HL-60 (cell line): ENCODE measurements at regions not wholly inside any gene's neighbourhood (a gene's known extent, or its start where the extent isn't known, plus 50 kb on each side); places are given as distances from the start of the nearest gene placed in this dataset.

Experiments
- DNase-seq, 2 experiments: peaks; one replicate each; pipeline ENCODE4 v3.0.0-alpha.2; 2010 to 2020; ENCODE audit warnings: low read depth in 1 of 2, low spot score in 1 of 2
- H3K27ac ChIP-seq: fragments of 250-450 bp; sonication (Bioruptor Pico); replicated peaks from 2 replicates; pipeline ENCODE4 v1.5.1; 2020; ENCODE audit warnings: mild to moderate bottlenecking, moderate library complexity
- H3K27me3 ChIP-seq: fragments of 250-450 bp; sonication (Bioruptor Pico); 2 replicates; pipeline ENCODE4 v1.5.1; 2021; ENCODE audit warnings: mild to moderate bottlenecking, moderate library complexity; ENCODE audit not compliant: insufficient read depth, poor library complexity, severe bottlenecking
- H3K4me3 ChIP-seq: replicated peaks from 2 replicates; pipeline ENCODE4 v1.5.1; 2011; ENCODE audit warnings: mild to moderate bottlenecking, control low read depth, low read length; ENCODE audit not compliant: insufficient read depth
- CTCF ChIP-seq: IDR thresholded peaks from one replicate; pipeline ENCODE4 v1.5.1; 2011; ENCODE audit warnings: low read length, control low read depth, inconsistent platforms; ENCODE audit not compliant: insufficient read depth
- GABPA ChIP-seq: IDR thresholded peaks from 2 replicates; pipeline ENCODE4 v1.6.1; 2012; ENCODE audit warnings: low read depth
- POLR2AphosphoS5 ChIP-seq: IDR thresholded peaks from 2 replicates; pipeline ENCODE4 v1.6.1; 2012; ENCODE audit warnings: low read depth
- REST ChIP-seq: IDR thresholded peaks from 2 replicates; pipeline ENCODE4 v1.6.1; 2012; ENCODE audit warnings: low read depth; ENCODE audit not compliant: insufficient replicate concordance
- SPI1 ChIP-seq: IDR thresholded peaks from 2 replicates; pipeline ENCODE4 v1.6.1; 2012; ENCODE audit warnings: low read depth, mild to moderate bottlenecking, borderline replicate concordance

DNA sequence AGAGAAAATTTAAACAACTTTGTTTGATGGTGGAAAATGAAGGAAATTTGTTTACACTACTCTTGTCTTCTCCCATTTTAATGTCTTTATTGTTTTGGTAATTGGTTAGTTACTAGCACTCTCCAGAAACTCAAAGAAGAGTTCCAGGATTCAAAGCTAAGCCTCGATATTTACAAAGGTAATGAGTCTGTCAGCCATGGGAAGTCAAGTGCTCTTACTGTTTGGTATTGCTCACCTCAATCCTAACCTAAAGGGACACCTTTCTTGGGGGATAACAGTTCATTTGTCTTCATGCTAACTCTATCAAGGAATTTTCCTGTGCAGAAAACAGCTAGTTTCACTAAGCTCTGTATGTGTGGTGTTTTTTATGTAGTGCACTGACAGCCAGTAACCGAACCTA is 222.9 kb upstream of the LMO3 start:
- Histone ChIP-seq H3K27me3 (no peaks in the 10 kb centered on the region), H3K4me3 (no peak overlapping the region), H3K27ac (no peak overlapping the region)
- DNase-seq = no peak
- TF ChIP-seq SPI1 (no peak), REST (no peak), CTCF (no peak), POLR2AphosphoS5 (no peak), GABPA (no peak)

DNA sequence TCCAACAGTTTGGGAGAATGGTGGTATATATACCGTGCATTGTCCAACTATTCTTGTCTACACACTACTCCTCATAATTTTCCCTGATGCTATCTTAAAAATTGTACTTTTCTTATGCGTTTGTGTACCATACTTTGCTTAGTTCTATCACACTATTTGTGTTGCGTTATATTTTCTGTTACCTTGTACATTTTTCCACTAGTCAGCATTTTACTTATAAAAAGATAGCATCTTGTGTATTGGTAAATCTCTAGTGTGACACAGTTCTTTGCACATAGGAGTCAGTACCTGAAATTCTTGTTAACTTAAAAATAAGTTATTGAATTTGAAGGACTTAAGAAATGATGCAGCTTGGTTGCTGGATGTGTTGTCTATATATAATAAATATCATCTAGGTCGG is 201.8 kb upstream of the LMO3 start:
- no peak for DNase-seq
- TF ChIP-seq CTCF = no peak
- no peak for TF ChIP-seq POLR2AphosphoS5
- no peak overlapping the region for H3K4me3 ChIP-seq

DNA sequence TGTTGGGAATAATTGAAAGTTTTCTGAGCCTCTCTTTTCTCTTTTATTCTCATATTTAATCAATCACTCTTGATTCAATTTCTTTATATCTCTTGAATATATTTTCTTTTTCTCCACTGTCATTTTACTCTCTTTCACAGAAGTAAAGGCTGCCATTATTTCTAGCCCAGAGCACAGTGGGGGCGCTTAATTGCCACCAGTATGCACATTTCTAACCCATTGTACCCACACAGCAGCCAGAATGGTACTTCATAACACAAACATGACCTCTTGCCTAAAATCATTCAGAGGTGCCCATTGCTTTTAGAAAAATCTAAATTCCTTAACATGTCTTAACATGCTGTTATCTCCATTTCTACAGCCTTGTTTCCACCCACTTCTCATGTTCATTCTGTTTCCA is 190.2 kb upstream of the LMO3 start:
- H3K27ac ChIP-seq = no peak overlapping the region
- no peak for DNase-seq
- no peaks in the 10 kb centered on the region for H3K27me3 ChIP-seq
- TF ChIP-seq CTCF (no peak), SPI1 (no peak), GABPA (no peak), POLR2AphosphoS5 (no peak), REST (no peak)
- no peak overlapping the region for H3K4me3 ChIP-seq

More for the DNA sequence above, 201.8 kb upstream of the LMO3 start:
- Histone ChIP-seq H3K27ac (no peak overlapping the region), H3K27me3 (no peaks in the 10 kb centered on the region)

DNA sequence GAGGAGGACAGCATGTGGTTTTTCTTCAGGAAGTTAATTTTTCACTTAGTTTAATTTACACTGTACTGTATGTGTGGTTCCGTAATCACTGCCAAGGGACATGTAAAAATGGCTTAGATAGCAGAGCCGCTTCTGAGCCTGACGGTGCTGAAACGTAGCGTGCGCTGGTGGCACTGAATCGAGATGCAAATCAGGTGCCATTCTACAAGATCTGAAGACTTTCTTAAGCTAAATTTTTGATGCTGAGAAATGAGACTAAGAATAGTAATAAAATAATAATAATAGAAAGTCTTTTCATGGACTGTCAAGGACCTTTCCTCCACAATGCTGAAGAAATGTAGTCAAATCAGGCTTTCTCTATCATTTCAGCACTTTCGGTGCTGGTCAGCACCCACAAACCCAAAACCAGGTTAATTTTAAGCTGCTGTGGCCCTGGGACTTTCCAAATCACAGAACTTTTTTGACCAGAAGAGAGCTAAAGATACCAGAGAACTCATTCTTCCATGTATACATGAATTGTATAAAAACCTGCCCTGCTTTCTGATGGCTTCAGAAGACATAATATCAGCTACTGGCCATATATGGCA is 183.3 kb upstream of the LMO3 start:
- TF ChIP-seq POLR2AphosphoS5 = no peak
- TF ChIP-seq REST = peak; percentile 89
- H3K4me3 ChIP-seq = no peak overlapping the region
- no peaks in the 10 kb centered on the region for H3K27me3 ChIP-seq
- H3K27ac ChIP-seq = no peak overlapping the region
- no peak for DNase-seq
